AG09309 (cell line): ENCODE measurements at regions not wholly inside any gene's neighbourhood (a gene's known extent, or its start where the extent isn't known, plus 50 kb on each side); places are given as distances from the start of the nearest gene placed in this dataset.

Source experiments
- DNase-seq: peaks from one replicate; pipeline ENCODE4 v3.0.0-alpha.2; 2010; ENCODE audit warnings: low read depth
- H3K4me3 ChIP-seq: 2 replicates; pipeline ENCODE4 v1.5.1; 2011; ENCODE audit warnings: mild to moderate bottlenecking, low read depth, low read length, moderate library complexity; ENCODE audit not compliant: control insufficient read depth
- CTCF ChIP-seq: IDR thresholded peaks from 2 replicates; pipeline ENCODE4 v1.5.1; 2011; ENCODE audit warnings: mild to moderate bottlenecking, low read depth, low read length, inconsistent platforms; ENCODE audit not compliant: insufficient read depth, control insufficient read depth; ENCODE audit errors: missing control alignments

GRCh38 chr9:120289098-120289497, 290.9 kb downstream of the CDK5RAP2 start:
- DNase-seq: no peak
- TF ChIP-seq CTCF: no peak
- no peak overlapping the region for H3K4me3 ChIP-seq

GRCh38 chr9:120286530-120286929, 293.4 kb downstream of the CDK5RAP2 start:
- no peak for DNase-seq
- no peak for TF ChIP-seq CTCF
- no peak overlapping the region for H3K4me3 ChIP-seq

GRCh38 chr9:120284821-120285220, 295.1 kb downstream of the CDK5RAP2 start:
- TF ChIP-seq CTCF: no peak
- no peak for DNase-seq
- no peak overlapping the region for H3K4me3 ChIP-seq

GRCh38 chr9:120281665-120282064, 298.3 kb downstream of the CDK5RAP2 start:
- TF ChIP-seq CTCF: no peak
- no peak for DNase-seq

GRCh38 chr9:120267929-120268328, 312.0 kb downstream of the CDK5RAP2 start:
- no peak overlapping the region for H3K4me3 ChIP-seq
- DNase-seq: no peak
- no peak for TF ChIP-seq CTCF

More at GRCh38 chr9:120281665-120282064, 298.3 kb downstream of the CDK5RAP2 start:
- no peak overlapping the region for H3K4me3 ChIP-seq

GRCh38 chr9:120265791-120266190, 314.2 kb downstream of the CDK5RAP2 start:
- no peak for DNase-seq
- H3K4me3 ChIP-seq: no peak overlapping the region
- no peak for TF ChIP-seq CTCF

- no peak for DNase-seq
- no peak overlapping the region for H3K4me3 ChIP-seq
- no peak for TF ChIP-seq CTCF
Measured at GRCh38 chr9:120264528-120264927, 315.4 kb downstream of the CDK5RAP2 start.
